Kidney (tissue), 13 donors: ENCODE measurements at regions not wholly inside any gene's neighbourhood (a gene's known extent, or its start where the extent isn't known, plus 50 kb on each side); places are given as distances from the start of the nearest gene placed in this dataset.

Experiments
- DNase-seq, 5 donors: peaks; one replicate each; pipeline ENCODE4 v3.0.0-alpha.2; 2013 to 2020
- FAIRE-seq: peaks from 2 replicates; lab custom pipeline; 2012; peaks lifted over from hg19 to GRCh38; lab: Jason Lieb, UNC
- H3K27ac ChIP-seq, 2 donors: one replicate each; pipeline ENCODE4 v1.7.0; 2013; ENCODE audit warnings: low read depth in 2 of 2, low read length in 2 of 2, inconsistent platforms in 1 of 2
- H3K27me3 ChIP-seq: one replicate; pipeline ENCODE4 v1.7.1; 2013; ENCODE audit warnings: low read length, inconsistent platforms; ENCODE audit not compliant: control insufficient read depth, insufficient read depth
- H3K36me3 ChIP-seq, 3 donors: one replicate each; pipeline versions ENCODE4 v1.7.0 to v1.7.1; 2013; ENCODE audit warnings: low read length in 3 of 3, control low read depth in 1 of 3, inconsistent platforms in 1 of 3; ENCODE audit not compliant: insufficient read depth in 3 of 3, control insufficient read depth in 2 of 3
- H3K4me1 ChIP-seq, 3 donors: one replicate each; pipeline versions ENCODE4 v1.7.0 to v1.7.1; 2013; ENCODE audit warnings: low read length in 3 of 3, inconsistent platforms in 1 of 3, low read depth in 1 of 3; ENCODE audit not compliant: control insufficient read depth in 2 of 3, insufficient read depth in 2 of 3
- H3K4me3 ChIP-seq, 3 donors: one replicate each; pipeline versions ENCODE4 v1.7.0 to v1.8.1; 2013; ENCODE audit warnings: low read length in 3 of 3, control low read depth in 1 of 3, inconsistent platforms in 1 of 3
- H3K9ac ChIP-seq, 3 donors: one replicate each; pipeline versions ENCODE4 v1.7.0 to v1.7.1; 2013; ENCODE audit warnings: low read length in 3 of 3, control low read depth in 1 of 3, inconsistent platforms in 1 of 3
- H3K9me3 ChIP-seq, 3 donors: one replicate each; pipeline versions ENCODE4 v1.7.0 to v1.7.1; 2013; ENCODE audit warnings: low read length in 3 of 3, control low read depth in 1 of 3, inconsistent platforms in 1 of 3; ENCODE audit not compliant: control insufficient read depth in 2 of 3, insufficient read depth in 1 of 3
- CTCF ChIP-seq: IDR thresholded peaks from 3 replicates; pipeline ENCODE4 v1.5.1; 2012; ENCODE audit warnings: mild to moderate bottlenecking, moderate library complexity, borderline replicate concordance; ENCODE audit not compliant: insufficient read depth; ENCODE audit errors: extremely low read depth
- intact Hi-C: fragments of 100-400 bp; cut with DNase I; formaldehyde crosslinking; loops from one replicate; pipeline ENCODE4 v1.11.1; 2022
- donor health status: control.
- donor health status: control.
- donor health status: control.
- donor health status: control.
- donor health status: control.
- donor health status: DM: yes; HTN: yes; CAD: no.
- donor health status: Normal renal cell carcinoma (clear cell type).

- H3K9ac ChIP-seq, result no peak overlapping the region
- DNase-seq (no peak), FAIRE-seq (no peak)
- no peaks in the 10 kb centered on the region for H3K4me1 ChIP-seq
- H3K27ac ChIP-seq, result no peak overlapping the region
- no peaks in the 10 kb centered on the region for H3K36me3 ChIP-seq
- intact Hi-C loops, result no loop called here
- no peak for TF ChIP-seq CTCF
- no peak overlapping the region for H3K4me3 ChIP-seq
- H3K27me3 ChIP-seq, result no peaks in the 10 kb centered on the region
- no peaks in the 10 kb centered on the region for H3K9me3 ChIP-seq
Measured at GRCh38 chr5:87094347-87094746, 173.3 kb upstream of the RASA1 start.

GRCh38 chr5:87094833-87095232 is 172.8 kb upstream of the RASA1 start:
- Histone ChIP-seq H3K4me1 (no peaks in the 10 kb centered on the region), H3K9ac (no peak overlapping the region), H3K9me3 (no peaks in the 10 kb centered on the region), H3K36me3 (no peaks in the 10 kb centered on the region), H3K27ac (no peak overlapping the region), H3K27me3 (no peaks in the 10 kb centered on the region), H3K4me3 (no peak overlapping the region)
- intact Hi-C loops, result no loop called here
- FAIRE-seq, result no peak
- TF ChIP-seq CTCF, result no peak
- DNase-seq, result no peak

- no peaks in the 10 kb centered on the region for H3K27me3 ChIP-seq
- H3K27ac ChIP-seq, result no peak overlapping the region
- no peak for TF ChIP-seq CTCF
- no peaks in the 10 kb centered on the region for H3K9me3 ChIP-seq
- no peak for DNase-seq
- H3K9ac ChIP-seq, result no peak overlapping the region
- no peaks in the 10 kb centered on the region for H3K4me1 ChIP-seq
- intact Hi-C loops, result no loop called here
- H3K4me3 ChIP-seq, result no peak overlapping the region
- no peaks in the 10 kb centered on the region for H3K36me3 ChIP-seq
- FAIRE-seq, result no peak
Measured at GRCh38 chr5:87095787-87096186, 171.9 kb upstream of the RASA1 start.

GRCh38 chr5:87097664-87098063 is 170.0 kb upstream of the RASA1 start:
- no peak overlapping the region for H3K27ac ChIP-seq
- DNase-seq (no peak), FAIRE-seq (no peak)
- no peaks in the 10 kb centered on the region for H3K27me3 ChIP-seq
- H3K4me1 ChIP-seq, result no peaks in the 10 kb centered on the region
- no peaks in the 10 kb centered on the region for H3K9me3 ChIP-seq
- no peak overlapping the region for H3K4me3 ChIP-seq
- no peak for TF ChIP-seq CTCF
- H3K36me3 ChIP-seq, result no peaks in the 10 kb centered on the region
- H3K9ac ChIP-seq, result no peak overlapping the region
- intact Hi-C loops, result no loop called here
